ENCODE measurements at regions not wholly inside any gene's neighbourhood (a gene's known extent, or its start where the extent isn't known, plus 50 kb on each side); places are given as distances from the start of the nearest gene placed in this dataset.
"Not testable (repeated sequence)": the region's sequence is repeated elsewhere in the genome, so short reads cannot be mapped to it uniquely, and the experiment has no call there.

- no peak for DNase-seq
Measured at GRCh38 chr5:99694884-99695283, 766.1 kb upstream of the CHD1 start.

- DNase-seq: no peak
Measured at GRCh38 chr5:99686538-99686937, 757.7 kb upstream of the CHD1 start.

- DNase-seq: no peak
Measured at GRCh38 chr5:99675974-99676373, 747.2 kb upstream of the CHD1 start.

- DNase-seq: no peak
Measured at GRCh38 chr5:99674101-99674500, 745.3 kb upstream of the CHD1 start.

GRCh38 chr5:99664972-99665371, 736.2 kb upstream of the CHD1 start:
- no peak for DNase-seq

- DNase-seq: no peak
Measured at GRCh38 chr5:99651298-99651697, 722.5 kb upstream of the CHD1 start.

GRCh38 chr5:99646011-99646647, 717.3 kb upstream of the CHD1 start:
- no peak for DNase-seq

- no peak for DNase-seq
Measured at GRCh38 chr5:99644822-99645221, 716.0 kb upstream of the CHD1 start.

GRCh38 chr5:99640646-99641045, 711.8 kb upstream of the CHD1 start:
- no peak for DNase-seq

- no peak for DNase-seq
Measured at GRCh38 chr5:99639905-99640304, 711.1 kb upstream of the CHD1 start.

- DNase-seq: no peak
Measured at GRCh38 chr5:99636663-99637062, 707.9 kb upstream of the CHD1 start.

- DNase-seq: no peak
Measured at GRCh38 chr5:99621772-99622681, 693.2 kb upstream of the CHD1 start.

- no peak for DNase-seq
Measured at GRCh38 chr5:99617335-99617734, 688.5 kb upstream of the CHD1 start.

GRCh38 chr5:99614888-99615287, 686.1 kb upstream of the CHD1 start:
- no peak for DNase-seq

GRCh38 chr5:99607124-99607523, 678.3 kb upstream of the CHD1 start:
- no peak for DNase-seq

- no peak for DNase-seq
Measured at GRCh38 chr5:99605904-99606303, 677.1 kb upstream of the CHD1 start.

- no peak for DNase-seq
Measured at GRCh38 chr5:99600952-99601351, 672.1 kb upstream of the CHD1 start.

GRCh38 chr5:99590806-99591205, 662.0 kb upstream of the CHD1 start:
- peak; percentile 80 for DNase-seq

- no peak for DNase-seq
Measured at GRCh38 chr5:99589424-99589823, 660.6 kb upstream of the CHD1 start.

- no peak for DNase-seq
Measured at GRCh38 chr5:99587983-99588382, 659.2 kb upstream of the CHD1 start.

GRCh38 chr5:99586878-99587277, 658.1 kb upstream of the CHD1 start:
- no peak for DNase-seq

GRCh38 chr5:99581204-99581603, 652.4 kb upstream of the CHD1 start:
- not testable (repeated sequence) for DNase-seq

GRCh38 chr5:99562937-99563627, 634.3 kb upstream of the CHD1 start:
- not testable (repeated sequence) for DNase-seq

Data from NCI-H146 (cell line).